Liver (tissue), 3 donors: ENCODE measurements at regions not wholly inside any gene's neighbourhood (a gene's known extent, or its start where the extent isn't known, plus 50 kb on each side); places are given as distances from the start of the nearest gene placed in this dataset.

ENCODE experiments used
- FOXA1 ChIP-seq: IDR thresholded peaks from 2 replicates; pipeline ENCODE4 v1.6.1; 2016; ENCODE audit warnings: antibody characterized with exemption
- GABPA ChIP-seq, 2 donors: IDR thresholded peaks in 1 of 2; conservative IDR thresholded peaks in 1 of 2; 2 replicates each; pipeline ENCODE4 v1.6.1; 2016; ENCODE audit warnings: antibody characterized with exemption in 2 of 2, mild to moderate bottlenecking in 1 of 2, moderate library complexity in 1 of 2
- HNF4A ChIP-seq, 2 donors: conservative IDR thresholded peaks; 2 replicates each; pipeline ENCODE4 v1.6.1; 2016; ENCODE audit warnings: antibody characterized with exemption in 2 of 2, mild to moderate bottlenecking in 2 of 2
- RAD21 ChIP-seq, 2 donors: IDR thresholded peaks; 2 replicates each; pipeline ENCODE4 v1.6.1; 2016; ENCODE audit warnings: antibody characterized with exemption in 2 of 2, mild to moderate bottlenecking in 2 of 2
- RXRA ChIP-seq, 2 donors: IDR thresholded peaks; 2 replicates each; pipeline ENCODE4 v1.6.1; 2017 to 2018; ENCODE audit warnings: antibody characterized with exemption in 2 of 2, mild to moderate bottlenecking in 1 of 2
- SP1 ChIP-seq: IDR thresholded peaks from 2 replicates; pipeline ENCODE4 v1.6.1; 2018; ENCODE audit warnings: antibody characterized with exemption, mild to moderate bottlenecking
- TAF1 ChIP-seq: conservative IDR thresholded peaks from 2 replicates; pipeline ENCODE4 v1.6.1; 2016; ENCODE audit warnings: antibody characterized with exemption, mild to moderate bottlenecking
- YY1 ChIP-seq: IDR thresholded peaks from 2 replicates; pipeline ENCODE4 v1.6.1; 2016; ENCODE audit warnings: antibody characterized with exemption, mild to moderate bottlenecking
- TF ChIP-seq, protein P1 (sequence below): fragments of 150-350 bp; IDR thresholded peaks from 2 replicates; pipeline ENCODE4 v1.5.1; 2017; ENCODE audit warnings: improper control_type of control experiment, low read depth, low read length; ENCODE audit not compliant: missing input control
- TF ChIP-seq, protein P2 (sequence below): IDR thresholded peaks from 2 replicates; pipeline ENCODE4 v1.6.1; 2016; ENCODE audit warnings: antibody characterized with exemption, mild to moderate bottlenecking
- TF ChIP-seq, protein P3 (sequence below): IDR thresholded peaks from 2 replicates; pipeline ENCODE4 v1.6.1; 2016; ENCODE audit warnings: antibody characterized with exemption
- TF ChIP-seq, protein P4 (sequence below): IDR thresholded peaks from 2 replicates; pipeline ENCODE4 v1.6.1; 2016; ENCODE audit warnings: antibody characterized with exemption
- donor health status: healthy.
- donor health status: healthy.

DNA sequence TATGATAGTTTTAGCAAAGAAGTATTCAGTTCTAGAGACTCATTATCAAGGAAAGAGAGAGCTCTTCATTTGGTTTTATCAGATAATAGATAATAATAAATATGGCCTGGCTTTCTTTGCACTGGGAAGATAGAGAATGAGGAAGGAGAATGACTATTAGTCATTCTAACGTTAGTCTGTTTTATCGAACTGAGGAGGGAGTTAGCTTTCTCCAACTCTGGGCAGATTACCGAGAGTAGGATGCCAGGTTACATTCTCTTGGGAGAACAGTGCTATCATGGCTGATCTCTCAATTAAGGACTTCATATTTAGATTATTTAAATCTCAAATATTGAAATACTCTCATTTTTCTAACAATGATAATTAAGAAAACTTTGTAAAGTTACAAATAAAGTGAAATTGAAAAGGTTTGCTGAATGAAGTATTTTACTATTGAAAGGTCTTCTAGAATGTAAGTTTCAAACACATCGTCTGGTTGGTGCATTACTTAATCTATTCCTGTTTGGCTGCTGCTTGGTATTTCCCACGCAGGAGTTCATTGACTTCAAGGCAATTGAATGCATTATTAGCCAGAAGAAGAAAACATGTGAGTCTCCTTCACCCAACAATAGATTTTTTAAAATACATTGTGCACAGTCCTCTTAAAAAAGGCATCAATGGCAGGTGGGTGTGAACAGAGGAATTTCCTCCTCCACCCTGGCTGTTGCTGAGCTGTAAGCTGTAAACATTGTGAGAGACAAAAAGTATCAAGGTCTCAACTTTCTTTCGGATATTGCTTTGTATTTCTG, 140.8 kb downstream of the C9orf152 start:
- TF ChIP-seq, protein P1, sequence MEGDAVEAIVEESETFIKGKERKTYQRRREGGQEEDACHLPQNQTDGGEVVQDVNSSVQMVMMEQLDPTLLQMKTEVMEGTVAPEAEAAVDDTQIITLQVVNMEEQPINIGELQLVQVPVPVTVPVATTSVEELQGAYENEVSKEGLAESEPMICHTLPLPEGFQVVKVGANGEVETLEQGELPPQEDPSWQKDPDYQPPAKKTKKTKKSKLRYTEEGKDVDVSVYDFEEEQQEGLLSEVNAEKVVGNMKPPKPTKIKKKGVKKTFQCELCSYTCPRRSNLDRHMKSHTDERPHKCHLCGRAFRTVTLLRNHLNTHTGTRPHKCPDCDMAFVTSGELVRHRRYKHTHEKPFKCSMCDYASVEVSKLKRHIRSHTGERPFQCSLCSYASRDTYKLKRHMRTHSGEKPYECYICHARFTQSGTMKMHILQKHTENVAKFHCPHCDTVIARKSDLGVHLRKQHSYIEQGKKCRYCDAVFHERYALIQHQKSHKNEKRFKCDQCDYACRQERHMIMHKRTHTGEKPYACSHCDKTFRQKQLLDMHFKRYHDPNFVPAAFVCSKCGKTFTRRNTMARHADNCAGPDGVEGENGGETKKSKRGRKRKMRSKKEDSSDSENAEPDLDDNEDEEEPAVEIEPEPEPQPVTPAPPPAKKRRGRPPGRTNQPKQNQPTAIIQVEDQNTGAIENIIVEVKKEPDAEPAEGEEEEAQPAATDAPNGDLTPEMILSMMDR, result no peak
- TF ChIP-seq, protein P2, sequence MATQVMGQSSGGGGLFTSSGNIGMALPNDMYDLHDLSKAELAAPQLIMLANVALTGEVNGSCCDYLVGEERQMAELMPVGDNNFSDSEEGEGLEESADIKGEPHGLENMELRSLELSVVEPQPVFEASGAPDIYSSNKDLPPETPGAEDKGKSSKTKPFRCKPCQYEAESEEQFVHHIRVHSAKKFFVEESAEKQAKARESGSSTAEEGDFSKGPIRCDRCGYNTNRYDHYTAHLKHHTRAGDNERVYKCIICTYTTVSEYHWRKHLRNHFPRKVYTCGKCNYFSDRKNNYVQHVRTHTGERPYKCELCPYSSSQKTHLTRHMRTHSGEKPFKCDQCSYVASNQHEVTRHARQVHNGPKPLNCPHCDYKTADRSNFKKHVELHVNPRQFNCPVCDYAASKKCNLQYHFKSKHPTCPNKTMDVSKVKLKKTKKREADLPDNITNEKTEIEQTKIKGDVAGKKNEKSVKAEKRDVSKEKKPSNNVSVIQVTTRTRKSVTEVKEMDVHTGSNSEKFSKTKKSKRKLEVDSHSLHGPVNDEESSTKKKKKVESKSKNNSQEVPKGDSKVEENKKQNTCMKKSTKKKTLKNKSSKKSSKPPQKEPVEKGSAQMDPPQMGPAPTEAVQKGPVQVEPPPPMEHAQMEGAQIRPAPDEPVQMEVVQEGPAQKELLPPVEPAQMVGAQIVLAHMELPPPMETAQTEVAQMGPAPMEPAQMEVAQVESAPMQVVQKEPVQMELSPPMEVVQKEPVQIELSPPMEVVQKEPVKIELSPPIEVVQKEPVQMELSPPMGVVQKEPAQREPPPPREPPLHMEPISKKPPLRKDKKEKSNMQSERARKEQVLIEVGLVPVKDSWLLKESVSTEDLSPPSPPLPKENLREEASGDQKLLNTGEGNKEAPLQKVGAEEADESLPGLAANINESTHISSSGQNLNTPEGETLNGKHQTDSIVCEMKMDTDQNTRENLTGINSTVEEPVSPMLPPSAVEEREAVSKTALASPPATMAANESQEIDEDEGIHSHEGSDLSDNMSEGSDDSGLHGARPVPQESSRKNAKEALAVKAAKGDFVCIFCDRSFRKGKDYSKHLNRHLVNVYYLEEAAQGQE, result no peak
- TF ChIP-seq RAD21 (IDR thresholded peaks at IDR 0.05) (no peak), HNF4A (conservative IDR thresholded peaks at IDR 0.05) (no peak), TAF1 (no peak), FOXA1 (no peak), YY1 (no peak), RXRA (IDR thresholded peaks at IDR 0.05) (no peak), SP1 (no peak), GABPA (IDR thresholded peaks at IDR 0.05 in 1 of 2, conservative IDR thresholded peaks at IDR 0.05 in 1 of 2) (no peak)
- TF ChIP-seq, protein P3, sequence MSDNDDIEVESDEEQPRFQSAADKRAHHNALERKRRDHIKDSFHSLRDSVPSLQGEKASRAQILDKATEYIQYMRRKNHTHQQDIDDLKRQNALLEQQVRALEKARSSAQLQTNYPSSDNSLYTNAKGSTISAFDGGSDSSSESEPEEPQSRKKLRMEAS, result no peak
- TF ChIP-seq, protein P4, sequence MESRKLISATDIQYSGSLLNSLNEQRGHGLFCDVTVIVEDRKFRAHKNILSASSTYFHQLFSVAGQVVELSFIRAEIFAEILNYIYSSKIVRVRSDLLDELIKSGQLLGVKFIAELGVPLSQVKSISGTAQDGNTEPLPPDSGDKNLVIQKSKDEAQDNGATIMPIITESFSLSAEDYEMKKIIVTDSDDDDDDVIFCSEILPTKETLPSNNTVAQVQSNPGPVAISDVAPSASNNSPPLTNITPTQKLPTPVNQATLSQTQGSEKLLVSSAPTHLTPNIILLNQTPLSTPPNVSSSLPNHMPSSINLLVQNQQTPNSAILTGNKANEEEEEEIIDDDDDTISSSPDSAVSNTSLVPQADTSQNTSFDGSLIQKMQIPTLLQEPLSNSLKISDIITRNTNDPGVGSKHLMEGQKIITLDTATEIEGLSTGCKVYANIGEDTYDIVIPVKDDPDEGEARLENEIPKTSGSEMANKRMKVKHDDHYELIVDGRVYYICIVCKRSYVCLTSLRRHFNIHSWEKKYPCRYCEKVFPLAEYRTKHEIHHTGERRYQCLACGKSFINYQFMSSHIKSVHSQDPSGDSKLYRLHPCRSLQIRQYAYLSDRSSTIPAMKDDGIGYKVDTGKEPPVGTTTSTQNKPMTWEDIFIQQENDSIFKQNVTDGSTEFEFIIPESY, result no peak
